GM19468 (cell line): ENCODE measurements at regions not wholly inside any gene's neighbourhood (a gene's known extent, or its start where the extent isn't known, plus 50 kb on each side); places are given as distances from the start of the nearest gene placed in this dataset.
"Not testable (repeated sequence)": the region's sequence is repeated elsewhere in the genome, so short reads cannot be mapped to it uniquely, and the experiment has no call there.

Experiments used
- ATAC-seq: cut with Tn5 transposase; IDR thresholded peaks from one replicate; pipeline ENCODE4 v1.9.1; 2021; ENCODE audit warnings: mild to moderate bottlenecking, moderate library complexity, moderate number of reproducible peaks; ENCODE audit not compliant: unreplicated experiment; ENCODE audit errors: extremely low read depth

DNA sequence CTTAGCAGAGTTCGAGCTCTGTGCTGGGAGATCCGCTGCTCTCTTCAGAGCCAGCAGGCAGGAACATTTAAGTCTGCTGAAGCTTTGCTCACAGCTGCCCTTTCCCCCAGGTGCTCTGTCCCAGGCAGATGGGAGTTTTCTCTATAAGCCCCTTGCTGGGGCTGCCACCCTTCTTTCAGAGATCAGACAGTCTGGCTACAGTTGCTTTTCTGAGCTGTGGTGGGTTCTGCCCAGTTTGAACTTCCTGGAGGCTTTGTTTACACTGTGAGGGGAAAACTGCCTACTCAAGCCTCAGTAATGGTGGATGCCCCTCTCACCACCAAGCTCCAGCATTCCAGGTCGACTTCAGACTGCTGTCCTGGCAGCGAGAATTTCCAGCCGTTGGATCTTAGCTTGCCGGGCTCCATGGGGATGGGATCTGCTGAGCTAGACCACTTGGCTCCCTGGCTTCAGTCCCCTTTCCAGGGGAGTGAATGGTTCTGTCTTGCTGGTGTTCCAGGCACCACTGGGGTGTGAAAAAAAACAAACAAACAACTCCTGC, 222.7 kb downstream of the UTRN start:
- ATAC-seq: not testable (repeated sequence)

DNA sequence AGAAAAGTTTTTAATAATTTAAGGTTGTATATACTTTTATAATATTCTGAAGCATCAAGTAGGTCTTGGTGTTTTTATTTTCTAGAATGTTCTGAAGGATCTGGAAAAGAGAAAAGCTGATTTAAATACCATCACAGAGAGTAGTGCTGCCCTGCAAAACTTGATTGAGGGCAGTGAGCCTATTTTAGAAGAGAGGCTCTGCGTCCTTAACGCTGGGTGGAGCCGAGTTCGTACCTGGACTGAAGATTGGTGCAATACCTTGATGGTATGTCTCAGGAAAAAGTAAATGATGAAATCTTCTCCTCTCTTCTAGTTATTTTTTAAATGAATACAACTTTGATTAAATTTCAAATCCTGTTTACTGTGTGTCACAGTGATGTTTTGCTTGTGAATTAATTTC, 225.7 kb downstream of the UTRN start:
- ATAC-seq: no peak

DNA sequence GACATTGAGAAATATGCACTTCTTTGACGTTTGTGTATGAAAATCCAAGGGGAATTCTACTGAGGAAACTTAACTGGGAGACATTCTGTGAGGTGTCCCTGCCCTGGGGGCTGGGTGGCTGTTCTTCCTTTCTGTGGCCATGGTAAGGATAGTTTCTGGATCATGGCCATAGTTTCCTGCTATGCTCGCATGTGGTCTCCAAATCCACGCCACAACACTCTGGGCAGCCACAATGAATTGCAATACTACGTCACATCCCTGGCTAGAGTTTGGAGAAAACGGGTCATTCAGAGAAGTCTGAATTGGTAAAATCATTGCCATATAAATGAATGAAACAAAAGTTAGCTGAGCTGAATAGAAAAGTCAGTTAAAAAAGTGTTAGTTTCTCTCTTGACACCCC, 230.6 kb downstream of the UTRN start:
- ATAC-seq: no peak

DNA sequence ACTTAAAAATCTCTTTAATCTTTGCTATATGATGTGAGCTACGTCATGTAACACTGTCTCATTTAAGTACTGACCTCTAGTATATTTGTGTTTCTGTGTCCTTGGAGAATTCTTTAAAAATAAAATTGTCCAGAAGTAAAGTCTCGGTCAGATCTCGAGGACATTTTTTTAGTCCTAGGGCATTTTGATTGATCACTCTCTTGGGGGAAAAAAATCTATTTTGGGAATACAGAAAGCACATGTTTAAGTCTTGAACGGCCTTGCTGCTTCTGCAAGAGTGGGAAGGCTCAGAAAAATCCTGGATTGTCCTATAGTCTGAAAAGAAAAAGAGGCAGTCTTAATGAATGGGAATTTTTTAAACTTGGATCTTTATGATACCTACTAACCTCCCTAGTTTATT, 234.3 kb downstream of the UTRN start:
- no peak for ATAC-seq

DNA sequence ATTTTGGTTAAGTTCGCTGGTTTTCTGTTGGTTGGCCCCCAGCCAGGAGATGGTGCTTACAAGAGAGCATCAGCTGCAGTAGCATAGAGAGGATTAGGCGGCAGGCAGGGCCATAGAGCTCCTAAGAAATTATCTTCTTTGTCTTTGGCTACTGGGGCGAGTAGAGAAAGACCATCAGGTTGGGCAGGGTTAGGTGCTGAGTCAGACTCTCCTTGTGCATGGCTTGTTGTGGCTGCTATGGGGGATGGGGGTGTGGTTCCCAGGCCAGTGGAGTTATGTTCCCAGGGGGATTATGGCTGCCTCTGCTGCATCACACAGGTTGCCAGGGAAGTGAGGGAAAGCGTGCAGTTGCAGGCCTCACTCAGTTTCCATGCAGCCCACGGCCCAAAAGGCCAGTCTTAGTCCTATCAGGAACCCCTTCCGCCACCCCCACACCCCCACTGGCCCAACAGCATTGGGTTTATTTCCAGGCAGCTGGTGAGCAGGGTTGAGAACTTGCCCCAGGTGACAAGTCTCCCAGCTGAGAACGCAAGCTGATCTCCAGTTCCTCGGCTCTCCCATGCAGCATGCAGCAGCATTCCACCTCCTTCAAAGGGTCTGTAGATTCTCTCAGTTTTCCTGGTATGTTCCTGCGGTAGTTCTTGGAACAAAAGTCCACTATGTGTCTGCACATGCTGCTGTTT, 243.7 kb downstream of the UTRN start:
- ATAC-seq: no peak

DNA sequence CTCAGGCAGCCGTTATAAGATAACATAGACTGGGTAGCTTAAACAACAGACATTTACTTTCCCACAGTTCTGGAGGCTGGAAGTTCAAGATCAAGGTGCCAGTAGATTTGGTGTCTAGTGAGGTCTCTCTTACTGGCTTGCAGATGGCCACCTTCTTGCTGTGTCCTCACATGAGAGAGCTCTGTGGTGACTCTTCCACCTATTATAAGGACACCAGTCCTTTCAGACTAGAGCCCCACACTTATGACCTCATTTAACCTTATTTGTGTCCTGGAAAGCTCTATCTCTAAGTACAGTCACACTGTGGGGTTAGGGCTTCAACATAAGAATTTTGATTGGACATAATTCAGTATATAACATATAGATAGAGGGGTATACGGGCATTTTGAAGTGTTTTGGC, 245.0 kb downstream of the UTRN start:
- ATAC-seq: no peak

DNA sequence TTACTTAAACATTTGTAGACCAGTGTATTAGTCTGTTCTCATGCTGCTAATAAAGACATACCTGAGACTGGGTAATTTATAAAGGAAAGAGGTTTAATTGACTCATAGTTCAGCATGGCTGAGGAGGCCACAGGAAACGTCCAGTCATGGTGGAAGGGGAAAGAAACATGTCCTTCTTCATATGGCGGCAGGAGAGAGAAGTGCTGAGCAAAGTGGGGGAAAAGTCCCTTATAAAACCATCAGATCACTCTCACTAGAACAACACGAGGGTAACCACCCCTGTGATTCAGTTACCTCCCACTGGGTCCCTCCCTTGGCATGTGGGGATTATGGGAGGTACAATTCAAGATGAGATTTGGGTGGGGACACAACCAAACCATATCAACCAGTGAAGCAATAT, 247.1 kb downstream of the UTRN start:
- ATAC-seq: not testable (repeated sequence)

DNA sequence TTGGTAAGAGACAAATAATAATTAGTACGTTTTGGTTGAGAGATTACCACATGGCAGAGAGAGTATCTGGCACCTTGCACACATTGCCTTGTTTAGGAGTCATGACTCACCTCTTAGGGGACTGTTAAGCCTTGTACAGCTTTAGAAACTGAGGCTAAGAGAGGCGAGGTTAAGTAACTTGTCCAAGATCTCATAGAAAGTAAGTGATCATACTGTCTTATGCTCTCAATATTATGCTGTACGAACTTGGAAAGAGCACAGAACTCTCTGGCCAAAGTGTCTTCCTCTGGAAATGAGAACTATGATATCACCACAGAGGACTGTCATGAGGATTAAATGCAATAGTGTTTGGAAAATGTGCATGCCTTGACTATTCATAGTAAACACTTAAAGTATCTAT, 249.0 kb downstream of the UTRN start:
- ATAC-seq: no peak

DNA sequence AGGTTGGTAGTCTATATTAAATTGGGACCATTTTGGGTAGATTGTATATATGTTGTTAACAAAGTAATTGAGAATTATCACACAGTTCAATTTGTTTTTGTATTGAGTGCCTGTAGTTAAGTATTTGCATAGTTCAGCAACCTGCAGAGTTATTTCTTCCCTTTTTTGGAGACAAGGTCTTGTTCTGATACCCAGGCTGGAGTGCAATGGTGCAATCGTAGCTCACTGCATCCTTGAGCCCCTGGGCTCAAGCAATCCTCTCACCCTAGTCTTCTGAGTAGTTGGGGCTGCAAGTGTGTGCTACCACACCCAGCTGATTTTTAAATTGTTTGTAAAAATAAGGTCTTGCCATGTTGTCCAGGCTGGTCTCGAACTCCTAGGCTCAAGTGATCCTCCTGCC, 250.5 kb downstream of the UTRN start:
- no peak for ATAC-seq

DNA sequence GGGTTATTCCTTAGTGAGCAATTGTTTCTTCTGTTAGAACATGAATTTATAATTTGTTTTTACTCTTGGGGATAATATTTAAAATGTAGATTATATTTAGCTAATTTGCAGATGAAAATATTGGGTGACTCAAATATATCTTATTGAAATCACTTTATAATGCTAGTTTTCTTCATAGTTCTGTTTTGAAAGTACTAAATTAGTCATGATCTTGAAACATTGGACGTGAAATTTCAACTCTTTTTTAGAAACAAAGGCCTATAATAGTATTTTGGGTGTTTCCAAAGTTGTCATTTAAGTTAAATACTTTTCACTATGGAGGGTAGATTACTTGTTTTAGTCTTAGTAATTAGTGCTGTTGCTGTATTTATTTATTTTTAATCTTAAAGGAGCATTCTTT, 250.9 kb downstream of the UTRN start:
- no peak for ATAC-seq

DNA sequence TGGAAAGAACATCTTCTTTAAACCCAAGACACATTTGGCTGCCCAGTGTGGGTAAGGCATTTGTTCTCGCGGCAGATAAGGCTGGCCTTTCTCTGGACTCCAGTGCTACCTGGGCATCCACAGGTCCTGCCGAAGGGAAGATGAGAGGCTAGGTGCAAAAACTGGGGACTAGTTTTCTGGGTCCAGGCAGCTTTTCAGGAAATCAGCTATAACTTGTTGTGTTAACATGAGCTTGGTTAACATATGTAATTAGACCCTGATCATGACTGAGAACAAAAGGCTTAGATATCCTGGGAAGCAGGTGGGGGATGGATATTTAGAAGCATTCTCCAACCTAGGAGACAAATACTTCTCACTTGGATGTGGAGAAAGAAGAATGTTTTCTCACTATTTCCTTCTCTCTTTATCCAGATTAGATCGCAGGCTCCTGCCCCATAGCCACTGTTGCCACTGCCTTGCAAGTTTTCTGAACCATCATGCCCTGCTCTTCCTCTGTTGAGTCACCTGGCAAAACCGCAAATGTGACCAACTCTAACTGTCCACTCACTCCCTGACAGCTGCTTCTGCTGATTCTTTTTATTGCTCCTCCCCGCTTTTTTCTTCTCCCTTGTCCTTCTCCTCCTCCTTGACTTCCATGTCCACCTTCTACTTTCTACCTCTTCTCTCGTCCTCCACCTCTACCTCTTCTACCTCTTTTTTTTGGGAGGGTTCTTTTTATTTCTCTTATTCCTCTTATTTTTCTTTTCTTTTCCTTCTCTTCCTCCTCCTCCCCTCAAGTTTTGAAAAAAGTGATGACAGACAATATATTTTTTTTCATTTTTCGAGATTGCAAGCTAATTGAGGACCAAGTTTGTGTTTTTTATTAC, 258.1 kb downstream of the UTRN start:
- no peak for ATAC-seq

DNA sequence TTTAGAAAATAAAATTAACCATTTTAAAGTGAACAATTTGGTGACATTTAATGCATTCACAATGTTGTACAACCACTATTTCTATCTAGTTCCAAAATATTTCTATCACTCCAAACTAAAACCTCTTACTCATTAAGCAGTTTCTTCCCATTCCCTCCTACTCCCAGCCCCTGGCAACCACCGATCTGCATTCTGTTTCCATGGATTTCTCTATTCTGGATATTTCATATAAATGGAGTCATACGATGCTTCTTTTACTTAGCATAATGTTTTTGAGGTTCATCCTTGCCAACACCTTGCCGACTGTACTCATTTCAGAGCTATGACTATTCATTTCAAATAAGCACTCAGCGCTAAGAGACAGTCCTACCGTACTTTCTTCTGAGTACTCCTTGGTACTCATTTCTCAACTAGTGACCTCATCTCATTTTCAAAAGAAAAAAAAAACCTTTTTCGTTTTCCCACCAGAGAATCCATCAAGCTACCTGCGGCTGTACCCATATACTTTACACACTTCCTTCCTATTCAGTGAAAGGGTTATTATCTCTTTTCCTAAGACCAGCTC, 259.2 kb downstream of the UTRN start:
- no peak for ATAC-seq

DNA sequence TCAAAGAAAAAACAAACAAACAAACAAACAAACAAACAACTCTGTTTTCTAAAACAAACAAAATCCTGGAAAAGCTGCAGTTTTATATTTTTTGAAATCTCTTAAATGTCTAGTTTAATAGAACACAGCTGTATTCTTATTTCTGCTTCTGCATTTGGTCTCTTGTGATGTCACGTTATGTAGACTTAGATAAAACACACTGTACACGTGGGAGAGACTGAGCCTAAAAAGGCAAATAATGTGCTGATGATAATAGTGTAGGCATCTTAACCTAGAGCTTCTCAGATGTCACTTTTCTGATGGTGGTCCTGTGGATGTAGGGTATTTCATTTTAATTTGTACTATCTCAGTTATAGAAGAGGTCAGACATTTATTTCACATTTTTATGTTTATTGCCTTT, 261.7 kb downstream of the UTRN start:
- no peak for ATAC-seq

DNA sequence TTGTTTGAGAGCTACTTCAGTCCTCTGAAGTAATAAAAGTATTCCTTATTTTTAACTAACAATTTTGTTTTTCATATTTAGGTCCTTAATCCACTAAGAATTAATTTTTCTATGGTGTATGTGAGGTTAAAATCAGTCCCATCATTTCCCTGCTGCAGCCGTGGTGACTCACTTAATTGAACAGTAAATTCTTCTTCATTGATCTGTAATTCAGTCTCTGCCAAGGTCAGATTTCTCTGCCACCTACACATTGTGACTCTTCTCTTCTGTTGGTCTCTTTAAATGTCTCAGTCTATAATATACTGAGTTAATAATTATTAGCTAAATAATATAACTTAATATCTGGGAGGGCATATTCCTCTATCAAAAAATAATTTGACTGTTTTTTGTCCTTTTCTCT, 262.3 kb downstream of the UTRN start:
- no peak for ATAC-seq

DNA sequence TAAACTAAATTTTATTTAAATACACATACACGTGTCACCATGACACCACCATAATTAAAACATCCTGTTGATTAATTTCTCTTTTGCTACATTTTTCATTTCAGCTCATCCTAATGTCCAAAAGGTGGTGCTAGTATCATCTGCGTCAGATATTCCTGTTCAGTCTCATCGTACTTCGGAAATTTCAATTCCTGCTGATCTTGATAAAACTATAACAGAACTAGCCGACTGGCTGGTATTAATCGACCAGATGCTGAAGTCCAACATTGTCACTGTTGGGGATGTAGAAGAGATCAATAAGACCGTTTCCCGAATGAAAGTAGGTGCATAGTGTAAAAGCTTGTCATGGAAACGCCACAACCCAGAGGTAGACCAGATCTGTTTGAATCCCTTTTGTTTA, 263.4 kb downstream of the UTRN start:
- no peak for ATAC-seq

DNA sequence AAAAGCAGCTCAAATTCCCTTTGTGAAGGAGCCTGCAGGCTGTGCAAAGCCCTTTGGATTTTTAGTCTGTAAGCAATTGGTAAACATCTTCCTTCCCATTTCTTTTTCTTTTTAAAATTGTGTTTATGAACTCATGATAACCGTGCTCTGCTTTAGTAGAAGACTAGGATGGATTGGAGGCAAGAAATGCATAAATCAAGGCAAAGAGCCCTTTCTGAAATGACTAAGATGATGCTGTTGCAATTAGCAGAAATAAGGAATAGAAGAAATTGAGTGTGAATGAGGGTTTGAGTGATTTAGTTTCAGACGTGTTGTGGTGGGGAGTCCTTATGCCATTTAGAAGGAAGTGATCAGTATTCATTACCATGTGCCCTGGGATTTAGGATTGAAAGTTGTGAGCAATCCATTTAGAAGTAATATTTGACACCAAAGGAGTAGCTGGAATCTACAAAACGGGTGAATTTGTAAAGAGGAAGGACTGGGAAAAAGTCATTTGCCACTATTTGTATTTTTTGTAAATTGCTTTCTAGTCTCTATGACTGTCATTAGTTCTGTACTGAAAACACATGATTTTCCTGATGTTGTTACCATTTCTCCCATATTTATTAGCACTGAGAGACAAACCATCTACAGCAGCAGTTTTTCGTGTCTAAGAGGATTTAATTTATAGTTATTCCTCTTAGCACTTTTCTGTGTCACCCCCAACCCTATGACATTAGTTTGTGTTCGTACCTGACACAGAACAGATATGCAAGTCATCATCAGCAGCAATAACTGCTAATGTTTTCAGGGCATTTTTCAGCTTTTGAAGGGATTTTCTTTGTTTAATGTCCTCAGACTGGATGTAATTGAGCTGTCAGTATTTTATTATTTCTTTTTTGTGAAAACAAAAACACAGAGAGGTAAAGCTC, 265.0 kb downstream of the UTRN start:
- ATAC-seq: no peak

DNA sequence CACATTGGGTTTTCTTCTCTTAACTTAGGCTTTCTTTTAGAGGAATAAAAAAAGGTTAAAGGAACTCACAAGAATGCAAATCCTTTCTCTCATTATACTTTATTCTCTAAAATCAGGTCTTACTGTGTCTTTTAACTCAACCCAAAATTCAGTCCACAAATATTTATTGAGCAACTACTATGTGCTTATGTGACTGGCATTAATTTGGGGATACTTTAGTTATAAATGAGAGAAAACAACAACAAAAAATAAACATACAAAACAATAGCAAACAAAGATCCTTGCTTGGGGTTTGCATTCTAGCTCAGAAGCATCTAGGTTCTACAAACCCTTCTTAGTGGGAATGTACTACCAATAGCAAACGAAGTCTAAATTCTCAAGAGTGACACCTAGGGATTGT, 266.2 kb downstream of the UTRN start:
- no peak for ATAC-seq

DNA sequence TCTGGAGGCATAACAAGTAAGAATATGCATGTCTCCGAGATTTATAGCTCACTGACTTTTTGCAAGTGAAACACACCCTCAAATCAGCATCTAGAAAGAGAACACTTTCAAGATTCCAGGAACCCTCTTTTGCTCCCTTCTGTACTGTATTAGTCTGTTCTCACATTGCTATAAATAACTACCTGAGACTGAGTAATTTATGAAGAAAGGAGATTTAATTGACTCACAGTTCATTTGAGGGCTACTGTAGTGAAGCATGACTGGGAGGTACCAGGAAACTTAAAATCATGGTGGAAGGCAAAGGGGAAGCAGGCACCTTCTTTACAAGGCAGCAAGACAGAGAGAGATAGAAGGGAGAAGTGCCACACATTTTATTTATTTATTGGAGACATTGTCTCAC, 269.9 kb downstream of the UTRN start:
- no peak for ATAC-seq

DNA sequence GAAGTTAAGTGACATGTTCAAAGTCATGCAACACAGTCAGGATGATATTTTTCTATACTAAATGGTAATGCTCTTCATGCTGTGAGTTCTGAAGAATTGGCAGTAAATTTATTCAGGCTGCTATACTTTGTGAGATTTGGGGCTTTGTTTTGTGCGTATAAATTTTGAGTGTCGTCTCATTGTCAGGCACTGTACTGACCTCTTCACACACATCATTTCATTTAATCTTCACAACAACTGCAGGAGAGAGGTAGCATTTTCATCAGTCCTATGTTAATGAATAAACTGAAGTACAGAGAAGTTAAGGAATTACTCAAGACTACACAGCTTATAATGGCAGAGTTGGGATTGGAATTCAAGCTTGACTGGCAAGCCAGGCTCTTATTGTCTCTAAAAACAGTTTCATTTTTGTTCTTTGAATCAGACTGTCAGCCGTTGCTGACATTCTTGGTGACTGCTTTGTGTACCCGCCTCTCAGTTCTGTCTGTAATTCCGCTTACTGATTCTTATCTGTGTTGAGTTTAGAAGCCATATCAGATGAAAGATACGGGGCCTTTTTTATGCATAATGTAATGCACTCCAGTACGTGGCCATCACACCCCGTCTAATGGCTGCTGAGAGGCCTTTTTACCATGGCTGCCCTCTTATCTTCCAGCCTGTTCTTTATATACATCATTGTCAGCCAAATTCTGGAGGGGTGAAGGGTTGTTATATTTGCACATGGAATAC, 274.9 kb downstream of the UTRN start:
- no peak for ATAC-seq
